Gastrocnemius medialis (tissue), 4 donors: ENCODE measurements at regions not wholly inside any gene's neighbourhood (a gene's known extent, or its start where the extent isn't known, plus 50 kb on each side); places are given as distances from the start of the nearest gene placed in this dataset.

Source experiments
- POLR2A ChIP-seq, 2 donors: fragments of 450-650 bp; IDR thresholded peaks; one replicate each; pipeline ENCODE4 v1.6.1; 2017; ENCODE audit warnings: antibody characterized with exemption in 2 of 2, mild to moderate bottlenecking in 2 of 2, moderate library complexity in 2 of 2
- TF ChIP-seq, protein P1 (sequence below), 5 experiments: fragments of 450-650 bp in 3 of 5; fragments of 200-600 bp in 2 of 5; sonication (generic) in 2 of 5; IDR thresholded peaks in 4 of 5; conservative IDR thresholded peaks in 1 of 5; 1 replicate in 4 of 5; 2 replicates in 1 of 5; pipeline ENCODE4 v1.5.1; 2016 to 2019; ENCODE audit warnings: antibody characterized with exemption in 5 of 5, mild to moderate bottlenecking in 3 of 5, moderate library complexity in 3 of 5

DNA sequence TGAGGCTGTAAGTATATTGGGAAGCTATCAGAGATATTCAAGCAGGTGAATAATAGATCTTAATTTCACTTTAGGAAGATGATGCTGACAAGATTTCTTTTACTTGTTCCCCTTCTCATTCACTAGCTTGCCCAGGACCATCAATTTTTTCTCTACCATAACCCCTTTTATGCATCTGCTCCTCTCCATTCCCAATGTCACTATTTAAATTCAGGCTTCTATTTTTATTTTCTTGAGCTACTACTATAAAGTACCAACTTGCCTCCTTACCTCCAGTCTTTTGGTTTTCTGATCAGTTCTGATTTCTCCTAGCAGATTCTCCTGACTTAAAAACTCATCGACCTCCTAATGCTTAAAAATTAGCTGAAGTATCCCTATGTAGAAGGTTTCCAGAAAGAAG is 97.7 kb upstream of the SMIM30 start:
- TF ChIP-seq, protein P1, sequence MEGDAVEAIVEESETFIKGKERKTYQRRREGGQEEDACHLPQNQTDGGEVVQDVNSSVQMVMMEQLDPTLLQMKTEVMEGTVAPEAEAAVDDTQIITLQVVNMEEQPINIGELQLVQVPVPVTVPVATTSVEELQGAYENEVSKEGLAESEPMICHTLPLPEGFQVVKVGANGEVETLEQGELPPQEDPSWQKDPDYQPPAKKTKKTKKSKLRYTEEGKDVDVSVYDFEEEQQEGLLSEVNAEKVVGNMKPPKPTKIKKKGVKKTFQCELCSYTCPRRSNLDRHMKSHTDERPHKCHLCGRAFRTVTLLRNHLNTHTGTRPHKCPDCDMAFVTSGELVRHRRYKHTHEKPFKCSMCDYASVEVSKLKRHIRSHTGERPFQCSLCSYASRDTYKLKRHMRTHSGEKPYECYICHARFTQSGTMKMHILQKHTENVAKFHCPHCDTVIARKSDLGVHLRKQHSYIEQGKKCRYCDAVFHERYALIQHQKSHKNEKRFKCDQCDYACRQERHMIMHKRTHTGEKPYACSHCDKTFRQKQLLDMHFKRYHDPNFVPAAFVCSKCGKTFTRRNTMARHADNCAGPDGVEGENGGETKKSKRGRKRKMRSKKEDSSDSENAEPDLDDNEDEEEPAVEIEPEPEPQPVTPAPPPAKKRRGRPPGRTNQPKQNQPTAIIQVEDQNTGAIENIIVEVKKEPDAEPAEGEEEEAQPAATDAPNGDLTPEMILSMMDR (IDR thresholded peaks at IDR 0.05 in 4 of 5, conservative IDR thresholded peaks at IDR 0.05 in 1 of 5) = no peak
- TF ChIP-seq POLR2A (IDR thresholded peaks at IDR 0.05) = no peak
